GM10248 (cell line): ENCODE measurements at regions not wholly inside any gene's neighbourhood (a gene's known extent, or its start where the extent isn't known, plus 50 kb on each side); places are given as distances from the start of the nearest gene placed in this dataset.

Experiments
- CTCF ChIA-PET: fragments of 300-600 bp; sonication (Branson Sonifier 250); formaldehyde crosslinking; extraction: SDS; loops from one replicate; lab custom pipeline; 2021; ENCODE audit warnings: antibody characterized with exemption; lab: Yijun Ruan, JAX
- POLR2A ChIA-PET: fragments of 350-650 bp; sonication (Branson Sonifier 250); formaldehyde crosslinking; extraction: SDS; loops from one replicate; lab custom pipeline; 2020; ENCODE audit warnings: antibody characterized with exemption; lab: Yijun Ruan, JAX
- DNase-seq: peaks from one replicate; pipeline ENCODE4 v3.0.0; 2012; ENCODE audit errors: extremely low spot score
- CTCF ChIP-seq: IDR thresholded peaks from 2 replicates; pipeline ENCODE4 v1.5.1; 2012; ENCODE audit warnings: mild to moderate bottlenecking, low read depth; ENCODE audit errors: extremely low read depth, missing control alignments, control extremely low read depth

GRCh38 chr5:3417376-3417943 is 178.2 kb upstream of the IRX1 start:
- ChIA-PET POLR2A (no interaction called here), CTCF (no interaction called here)
- DNase-seq = no peak
- no peak for TF ChIP-seq CTCF

- no peak for TF ChIP-seq CTCF
- no peak for DNase-seq
- POLR2A ChIA-PET = no interaction called here
- CTCF ChIA-PET = no interaction called here
Measured at GRCh38 chr5:3414371-3414770, 181.3 kb upstream of the IRX1 start.

- CTCF ChIA-PET = no interaction called here
- POLR2A ChIA-PET = no interaction called here
- DNase-seq = no peak
- TF ChIP-seq CTCF = no peak
Measured at GRCh38 chr5:3412146-3412545, 183.5 kb upstream of the IRX1 start.

- ChIA-PET POLR2A (no interaction called here), CTCF (interaction anchor here (1.3 kb wide), 1 partner anchor 25 kb away, joined by 3 read pairs; no protein-coding TSS in a partner anchor)
- DNase-seq = no peak
- TF ChIP-seq CTCF = no peak
Measured at GRCh38 chr5:3411363-3411762, 184.3 kb upstream of the IRX1 start.

GRCh38 chr5:3401635-3402034 is 194.0 kb upstream of the IRX1 start:
- no peak for TF ChIP-seq CTCF
- ChIA-PET POLR2A (no interaction called here), CTCF (no interaction called here)
- no peak for DNase-seq

- POLR2A ChIA-PET = no interaction called here
- TF ChIP-seq CTCF = no peak
- DNase-seq = no peak
- CTCF ChIA-PET = no interaction called here
Measured at GRCh38 chr5:3400659-3401058, 195.0 kb upstream of the IRX1 start.
